Neuronal stem cell (in vitro differentiated cells): ENCODE measurements at regions not wholly inside any gene's neighbourhood (a gene's known extent, or its start where the extent isn't known, plus 50 kb on each side); places are given as distances from the start of the nearest gene placed in this dataset.
"Not testable (repeated sequence)": the region's sequence is repeated elsewhere in the genome, so short reads cannot be mapped to it uniquely, and the experiment has no call there.

ENCODE experiments used
- DNase-seq: peaks from one replicate; pipeline ENCODE4 v3.0.0-alpha.2; 2013; ENCODE audit warnings: low spot score
- H2AFZ ChIP-seq: one replicate; pipeline ENCODE4 v1.6.1; 2013; ENCODE audit warnings: mild to moderate bottlenecking, low read length, inconsistent platforms
- H2AK5ac ChIP-seq: 2 replicates; pipeline ENCODE4 v1.6.1; 2013; ENCODE audit warnings: low read depth, mild to moderate bottlenecking, inconsistent platforms, low read length, moderate library complexity, mixed read lengths
- H2BK120ac ChIP-seq: 2 replicates; pipeline ENCODE4 v1.6.1; 2013; ENCODE audit warnings: low read depth, mild to moderate bottlenecking, inconsistent platforms, low read length, moderate library complexity, mixed read lengths
- H2BK12ac ChIP-seq: one replicate; pipeline ENCODE4 v1.6.1; 2013; ENCODE audit warnings: low read length, inconsistent platforms
- H2BK15ac ChIP-seq: 2 replicates; pipeline ENCODE4 v1.6.1; 2013; ENCODE audit warnings: mild to moderate bottlenecking, low read length, inconsistent platforms, mixed read lengths
- H2BK5ac ChIP-seq: one replicate; pipeline ENCODE4 v1.6.1; 2013; ENCODE audit warnings: inconsistent platforms, mild to moderate bottlenecking, low read length, moderate library complexity
- H3K14ac ChIP-seq: one replicate; pipeline ENCODE4 v1.6.1; 2013; ENCODE audit warnings: low read length, inconsistent platforms
- H3K18ac ChIP-seq: 2 replicates; pipeline ENCODE4 v1.6.1; 2013; ENCODE audit warnings: low read length, inconsistent platforms
- H3K23ac ChIP-seq: 2 replicates; pipeline ENCODE4 v1.6.1; 2013; ENCODE audit warnings: low read depth, mild to moderate bottlenecking, mixed read lengths, low read length, inconsistent platforms; ENCODE audit not compliant: poor library complexity
- H3K27ac ChIP-seq: replicated peaks from 3 replicates; pipeline ENCODE4 v1.5.1; 2013; ENCODE audit warnings: low read length, inconsistent platforms
- H3K27me3 ChIP-seq, 3 experiments: 2 replicates each; pipeline ENCODE4 v1.6.1; 2013; ENCODE audit warnings: low read length in 3 of 3, mild to moderate bottlenecking in 2 of 3, inconsistent platforms in 1 of 3, low read depth in 1 of 3, mixed read lengths in 1 of 3, moderate library complexity in 1 of 3; ENCODE audit not compliant: control insufficient read depth in 3 of 3, insufficient read depth in 3 of 3
- H3K36me3 ChIP-seq, 2 donors: replicated peaks in 1 of 2; 2 replicates each; pipeline ENCODE4 v1.6.1; 2013; ENCODE audit warnings: low read length in 2 of 2; ENCODE audit not compliant: control insufficient read depth in 2 of 2, insufficient read depth in 2 of 2
- H3K4ac ChIP-seq: 2 replicates; pipeline ENCODE4 v1.6.1; 2013; ENCODE audit warnings: inconsistent platforms, mild to moderate bottlenecking, low read length, moderate library complexity
- H3K4me1 ChIP-seq, 2 donors: 1 replicate in 1 of 2; 2 replicates in 1 of 2; pipeline ENCODE4 v1.6.1; 2013; ENCODE audit warnings: low read length in 2 of 2, low read depth in 1 of 2; ENCODE audit not compliant: control insufficient read depth in 2 of 2, insufficient read depth in 1 of 2
- H3K4me2 ChIP-seq: one replicate; pipeline ENCODE4 v1.6.1; 2013; ENCODE audit warnings: mild to moderate bottlenecking, low read length, inconsistent platforms; ENCODE audit not compliant: insufficient read depth, poor library complexity, severe bottlenecking
- H3K4me3 ChIP-seq, 2 donors: 2 replicates each; pipeline ENCODE4 v1.5.1; 2013; ENCODE audit warnings: low read length in 2 of 2, mild to moderate bottlenecking in 2 of 2, inconsistent platforms in 1 of 2, moderate library complexity in 1 of 2
- H3K79me1 ChIP-seq: one replicate; pipeline ENCODE4 v1.6.1; 2013; ENCODE audit warnings: low read depth, mild to moderate bottlenecking, inconsistent platforms, low read length, moderate library complexity
- H3K9ac ChIP-seq: one replicate; pipeline ENCODE4 v1.6.1; 2013; ENCODE audit warnings: mild to moderate bottlenecking, low read depth, low read length, inconsistent platforms; ENCODE audit not compliant: poor library complexity
- H3K9me3 ChIP-seq, 2 donors: replicated peaks in 1 of 2; 2 replicates each; pipeline versions ENCODE3 to v1.6.1; 2013; ENCODE audit warnings: low read length in 2 of 2, mild to moderate bottlenecking in 2 of 2, inconsistent platforms in 1 of 2, low read depth in 1 of 2, mixed read lengths in 1 of 2, moderate library complexity in 1 of 2; ENCODE audit not compliant: control insufficient read depth in 2 of 2, insufficient read depth in 1 of 2
- H4K8ac ChIP-seq: one replicate; pipeline ENCODE4 v1.6.1; 2013; ENCODE audit warnings: low read depth, mild to moderate bottlenecking, inconsistent platforms, low read length, moderate library complexity
- H4K91ac ChIP-seq: one replicate; pipeline ENCODE4 v1.6.1; 2013; ENCODE audit warnings: low read length, low read depth, mild to moderate bottlenecking, inconsistent platforms; ENCODE audit not compliant: poor library complexity
- WGBS, 2 donors: extraction: QIAGEN DNeasy Blood & Tissue Kit; methylation state at CpG; one replicate each; pipeline ENCODE4 v1.1.7; 2013; ENCODE audit warnings: missing lambda C conversion rate in 2 of 2, mixed read lengths in 1 of 2; ENCODE audit not compliant: insufficient read length in 2 of 2, insufficient replicate concordance in 1 of 2; ENCODE audit errors: extremely low coverage in 2 of 2; 5-methylcytosine and 5-hydroxymethylcytosine counted together

- Histone ChIP-seq H3K27ac (peak overlapping the region; percentile 22), H3K4me3 (no peak overlapping the region), H2BK15ac (no peak overlapping the region), H3K18ac (no peak overlapping the region), H3K4me2 (no peak overlapping the region), H2BK12ac (no peak overlapping the region), H3K36me3 (peaks cover 0 to 12% of the 10 kb centered on the region in 2 donors), H2AFZ (no peak overlapping the region), H2BK120ac (no peak overlapping the region), H3K79me1 (peaks cover 2% of the 10 kb centered on the region), H3K23ac (no peak overlapping the region), H4K8ac (no peak overlapping the region), H2AK5ac (no peak overlapping the region), H3K14ac (no peak overlapping the region), H4K91ac (no peak overlapping the region), H3K27me3 (no peaks in the 10 kb centered on the region), H3K4ac (no peak overlapping the region), H3K4me1 (peaks cover 7 to 17% of the 10 kb centered on the region in 2 donors), H3K9ac (no peak overlapping the region), H3K9me3 (no peaks in the 10 kb centered on the region), H2BK5ac (no peak overlapping the region)
- DNase-seq = no peak
- no CpG with 5 or more reads among the region's 4 CpGs for WGBS, 2 donors
These were observed 602.8 kb upstream of the DIPK2B start for GRCh38 chrX:45803383-45803921.

GRCh38 chrX:45801554-45801953 is 600.9 kb upstream of the DIPK2B start:
- Histone ChIP-seq H3K4me3 (no peak overlapping the region), H3K4me2 (no peak overlapping the region), H2AFZ (no peak overlapping the region), H4K8ac (no peak overlapping the region), H3K18ac (no peak overlapping the region), H4K91ac (no peak overlapping the region), H3K9me3 (no peaks in the 10 kb centered on the region), H3K9ac (no peak overlapping the region), H2BK15ac (no peak overlapping the region), H2BK12ac (no peak overlapping the region), H3K27me3 (no peaks in the 10 kb centered on the region), H2BK120ac (no peak overlapping the region), H3K27ac (no peak overlapping the region), H3K23ac (no peak overlapping the region), H3K36me3 (peaks cover 0 to 10% of the 10 kb centered on the region in 2 donors), H3K14ac (no peak overlapping the region), H3K79me1 (peaks cover 2% of the 10 kb centered on the region), H2BK5ac (no peak overlapping the region), H3K4ac (no peak overlapping the region), H3K4me1 (peaks cover 0 to 13% of the 10 kb centered on the region in 2 donors), H2AK5ac (no peak overlapping the region)
- no peak for DNase-seq
- no CpG with 5 or more reads among the region's 6 CpGs for WGBS, 2 donors

GRCh38 chrX:45800746-45801453 is 600.2 kb upstream of the DIPK2B start:
- not testable (repeated sequence) for H3K23ac ChIP-seq, H3K27me3 ChIP-seq, H4K91ac ChIP-seq, H2AFZ ChIP-seq, H3K4me1 ChIP-seq, H3K36me3 ChIP-seq, H2AK5ac ChIP-seq, H3K9ac ChIP-seq, H3K18ac ChIP-seq, DNase-seq, H3K4me2 ChIP-seq, H3K27ac ChIP-seq, H4K8ac ChIP-seq, H2BK5ac ChIP-seq, H3K79me1 ChIP-seq, H3K4ac ChIP-seq, H3K9me3 ChIP-seq, H2BK12ac ChIP-seq, H2BK120ac ChIP-seq, H3K14ac ChIP-seq, H2BK15ac ChIP-seq, H3K4me3 ChIP-seq
- no CpG with 5 or more reads among the region's 16 CpGs for WGBS, 2 donors

GRCh38 chrX:45799576-45799975 is 598.9 kb upstream of the DIPK2B start:
- Histone ChIP-seq H2AFZ (no peak overlapping the region), H4K91ac (no peak overlapping the region), H3K18ac (no peak overlapping the region), H3K27ac (no peak overlapping the region), H3K36me3 (peaks cover 0 to 11% of the 10 kb centered on the region in 2 donors), H3K4ac (no peak overlapping the region), H2BK15ac (no peak overlapping the region), H3K9ac (no peak overlapping the region), H3K14ac (no peak overlapping the region), H3K79me1 (no peaks in the 10 kb centered on the region), H3K4me3 (no peak overlapping the region), H4K8ac (no peak overlapping the region), H3K4me1 (peaks cover 0 to 5% of the 10 kb centered on the region in 2 donors), H2AK5ac (no peak overlapping the region), H2BK12ac (no peak overlapping the region), H3K4me2 (no peak overlapping the region), H3K9me3 (no peaks in the 10 kb centered on the region), H2BK5ac (no peak overlapping the region), H3K27me3 (no peaks in the 10 kb centered on the region), H3K23ac (no peak overlapping the region), H2BK120ac (no peak overlapping the region)
- no peak for DNase-seq
- WGBS, 2 donors = no CpG with 5 or more reads among the region's 6 CpGs
